Activated gamma-delta T cell (primary cell): ENCODE measurements at regions not wholly inside any gene's neighbourhood (a gene's known extent, or its start where the extent isn't known, plus 50 kb on each side); places are given as distances from the start of the nearest gene placed in this dataset.
"Not testable (repeated sequence)": the region's sequence is repeated elsewhere in the genome, so short reads cannot be mapped to it uniquely, and the experiment has no call there.

ENCODE experiments used
- DNase-seq: peaks from one replicate; lab custom pipeline; 2025; lab: John Stamatoyannopoulos, UW

GRCh38 chr2:65955259-65955658 lies 479.7 kb upstream of the MEIS1 start:
- no peak for DNase-seq

- DNase-seq = no peak
Measured at GRCh38 chr2:65952966-65953761, 481.8 kb upstream of the MEIS1 start.

GRCh38 chr2:65944213-65944612 lies 490.7 kb upstream of the MEIS1 start:
- DNase-seq = no peak

- no peak for DNase-seq
Measured at GRCh38 chr2:65943099-65943786, 491.7 kb upstream of the MEIS1 start.

- no peak for DNase-seq
Measured at GRCh38 chr2:65940856-65941255, 494.1 kb upstream of the MEIS1 start.

- DNase-seq = no peak
Measured at GRCh38 chr2:65939687-65940086, 495.2 kb upstream of the MEIS1 start.

- no peak for DNase-seq
Measured at GRCh38 chr2:65937379-65938160, 497.4 kb upstream of the MEIS1 start.

- no peak for DNase-seq
Measured at GRCh38 chr2:65934992-65935629, 499.8 kb upstream of the MEIS1 start.

GRCh38 chr2:65932571-65932970 lies 500.2 kb upstream of the SPRED2 start:
- DNase-seq = no peak

- no peak for DNase-seq
Measured at GRCh38 chr2:65931056-65931455, 498.7 kb upstream of the SPRED2 start.

- DNase-seq = no peak
Measured at GRCh38 chr2:65930259-65930658, 497.9 kb upstream of the SPRED2 start.

- DNase-seq = not testable (repeated sequence)
Measured at GRCh38 chr2:65929664-65930063, 497.3 kb upstream of the SPRED2 start.

- no peak for DNase-seq
Measured at GRCh38 chr2:65922794-65923193, 490.4 kb upstream of the SPRED2 start.

GRCh38 chr2:65922030-65922429 lies 489.6 kb upstream of the SPRED2 start:
- DNase-seq = no peak

GRCh38 chr2:65921116-65921515 lies 488.7 kb upstream of the SPRED2 start:
- DNase-seq = no peak

GRCh38 chr2:65920659-65921058 lies 488.3 kb upstream of the SPRED2 start:
- no peak for DNase-seq

- DNase-seq = no peak
Measured at GRCh38 chr2:65919550-65920188, 487.3 kb upstream of the SPRED2 start.

GRCh38 chr2:65918760-65919187 lies 486.4 kb upstream of the SPRED2 start:
- DNase-seq = no peak

- DNase-seq = no peak
Measured at GRCh38 chr2:65917986-65918385, 485.6 kb upstream of the SPRED2 start.

- no peak for DNase-seq
Measured at GRCh38 chr2:65916785-65917295, 484.4 kb upstream of the SPRED2 start.

- DNase-seq = no peak
Measured at GRCh38 chr2:65916177-65916576, 483.8 kb upstream of the SPRED2 start.
